Fibroblast of mammary gland (primary cell): ENCODE measurements at regions not wholly inside any gene's neighbourhood (a gene's known extent, or its start where the extent isn't known, plus 50 kb on each side); places are given as distances from the start of the nearest gene placed in this dataset.

Experiments
- DNase-seq: peaks from one replicate; pipeline ENCODE4 v3.0.0-alpha.2; 2010; ENCODE audit warnings: low read depth
- H3K4me3 ChIP-seq: 2 replicates; pipeline ENCODE4 v1.5.1; 2011; ENCODE audit warnings: low read depth, mild to moderate bottlenecking, low read length, moderate library complexity; ENCODE audit not compliant: control insufficient read depth
- TF ChIP-seq, protein P1 (sequence below): conservative IDR thresholded peaks from 2 replicates; pipeline ENCODE4 v1.5.1; 2011; ENCODE audit warnings: low read depth, low read length, inconsistent platforms; ENCODE audit not compliant: control insufficient read depth, insufficient read depth

DNA sequence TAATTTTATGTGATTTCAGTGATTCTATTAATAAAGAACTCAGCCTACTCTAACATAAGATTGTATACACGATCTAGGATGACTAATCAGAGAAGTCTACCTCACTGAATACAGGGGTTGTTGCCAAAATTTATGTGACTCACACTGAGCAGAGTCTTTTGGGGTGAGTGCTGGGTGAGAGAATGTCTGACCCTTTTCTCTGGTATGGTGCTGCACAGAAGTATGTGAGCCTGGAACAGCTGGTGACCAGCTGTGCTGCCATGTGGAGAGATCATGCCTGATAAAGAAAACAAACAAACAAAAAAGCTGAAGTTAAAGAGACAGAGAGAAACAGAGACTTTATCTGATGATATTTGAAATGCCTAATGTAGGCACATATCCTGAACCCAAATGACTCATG is 618.1 kb upstream of the GRIA3 start:
- TF ChIP-seq, protein P1, sequence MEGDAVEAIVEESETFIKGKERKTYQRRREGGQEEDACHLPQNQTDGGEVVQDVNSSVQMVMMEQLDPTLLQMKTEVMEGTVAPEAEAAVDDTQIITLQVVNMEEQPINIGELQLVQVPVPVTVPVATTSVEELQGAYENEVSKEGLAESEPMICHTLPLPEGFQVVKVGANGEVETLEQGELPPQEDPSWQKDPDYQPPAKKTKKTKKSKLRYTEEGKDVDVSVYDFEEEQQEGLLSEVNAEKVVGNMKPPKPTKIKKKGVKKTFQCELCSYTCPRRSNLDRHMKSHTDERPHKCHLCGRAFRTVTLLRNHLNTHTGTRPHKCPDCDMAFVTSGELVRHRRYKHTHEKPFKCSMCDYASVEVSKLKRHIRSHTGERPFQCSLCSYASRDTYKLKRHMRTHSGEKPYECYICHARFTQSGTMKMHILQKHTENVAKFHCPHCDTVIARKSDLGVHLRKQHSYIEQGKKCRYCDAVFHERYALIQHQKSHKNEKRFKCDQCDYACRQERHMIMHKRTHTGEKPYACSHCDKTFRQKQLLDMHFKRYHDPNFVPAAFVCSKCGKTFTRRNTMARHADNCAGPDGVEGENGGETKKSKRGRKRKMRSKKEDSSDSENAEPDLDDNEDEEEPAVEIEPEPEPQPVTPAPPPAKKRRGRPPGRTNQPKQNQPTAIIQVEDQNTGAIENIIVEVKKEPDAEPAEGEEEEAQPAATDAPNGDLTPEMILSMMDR, result no peak
- H3K4me3 ChIP-seq, result no peak overlapping the region
- DNase-seq, result peak; percentile 98

DNA sequence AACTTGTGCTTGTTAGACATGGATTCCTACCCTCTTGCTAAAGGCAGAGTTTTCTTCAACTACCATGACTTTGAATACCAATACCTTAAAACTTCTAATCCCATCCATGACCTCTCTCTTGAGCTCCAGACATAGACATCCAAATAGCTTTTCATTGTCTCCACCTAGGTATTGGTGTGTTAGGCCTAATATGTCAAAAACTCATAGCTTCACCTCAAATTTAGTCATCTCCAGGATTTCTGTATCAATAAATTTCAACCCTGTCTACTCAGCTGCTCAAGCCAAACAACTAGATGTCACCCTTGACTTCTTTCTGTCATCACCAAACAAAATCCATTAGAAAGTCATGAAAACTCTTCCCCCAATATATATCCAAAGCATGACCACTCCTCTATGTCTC is 617.7 kb upstream of the GRIA3 start:
- H3K4me3 ChIP-seq, result no peak overlapping the region
- TF ChIP-seq, protein P1, result no peak
- peak; percentile 6 for DNase-seq

DNA sequence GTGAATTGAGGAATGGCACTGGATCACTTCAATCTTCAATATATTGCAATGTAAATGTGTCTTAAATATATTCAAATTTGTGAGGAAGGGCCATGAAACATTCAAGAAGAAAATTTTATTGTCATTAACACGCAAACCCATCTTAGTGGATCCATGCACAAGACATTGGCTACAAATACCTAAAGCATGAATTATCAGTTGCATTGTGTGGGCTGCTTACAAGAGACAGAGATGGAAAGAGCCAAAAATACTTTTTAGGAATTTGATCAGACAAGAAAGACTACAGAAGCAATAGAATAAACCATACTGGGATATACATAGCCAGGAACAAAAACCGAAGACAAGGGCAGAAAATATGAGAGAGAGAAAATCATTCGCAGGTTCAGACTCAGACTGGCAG is 616.2 kb upstream of the GRIA3 start:
- DNase-seq, result peak; percentile 16
- no peak overlapping the region for H3K4me3 ChIP-seq
- TF ChIP-seq, protein P1, result no peak

DNA sequence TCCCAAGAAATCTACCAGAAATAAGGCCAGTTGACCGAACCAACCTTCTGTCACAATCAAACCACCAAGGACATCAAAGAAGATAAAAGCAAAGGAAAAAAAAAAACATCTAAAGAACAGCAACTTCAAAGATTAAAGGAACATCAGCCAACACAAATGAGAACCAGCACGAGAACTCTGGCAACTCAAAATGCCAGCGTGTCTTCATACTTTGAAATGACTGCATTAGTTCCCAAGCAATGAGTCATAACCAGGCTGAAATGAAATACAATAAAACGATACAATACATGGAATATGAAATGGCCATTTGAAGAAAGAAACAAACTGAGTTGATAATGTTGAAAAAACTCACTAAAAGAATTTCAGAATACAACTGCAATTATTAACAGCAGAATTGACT is 611.6 kb upstream of the GRIA3 start:
- peak; percentile 53 for DNase-seq
- TF ChIP-seq, protein P1, result no peak
- no peak overlapping the region for H3K4me3 ChIP-seq

DNA sequence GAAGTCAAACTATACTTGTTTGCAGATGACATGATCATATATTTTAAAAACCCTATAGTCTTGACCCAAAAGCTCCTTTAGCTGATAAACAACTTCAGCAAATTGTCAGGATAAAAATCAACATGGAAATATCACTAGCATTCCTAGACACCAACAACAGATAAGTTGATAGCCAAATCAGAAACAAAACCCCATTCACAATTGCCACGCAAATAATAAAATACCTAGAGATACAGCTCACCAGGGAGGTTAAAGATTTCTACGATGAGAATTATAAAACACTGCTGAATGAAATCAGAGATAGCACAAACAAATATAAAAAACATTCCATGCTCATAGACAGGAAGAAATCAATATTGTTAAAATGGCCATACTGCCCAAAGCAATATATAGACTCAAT is 605.0 kb upstream of the GRIA3 start:
- TF ChIP-seq, protein P1, result no peak
- no peak overlapping the region for H3K4me3 ChIP-seq
- no peak for DNase-seq

DNA sequence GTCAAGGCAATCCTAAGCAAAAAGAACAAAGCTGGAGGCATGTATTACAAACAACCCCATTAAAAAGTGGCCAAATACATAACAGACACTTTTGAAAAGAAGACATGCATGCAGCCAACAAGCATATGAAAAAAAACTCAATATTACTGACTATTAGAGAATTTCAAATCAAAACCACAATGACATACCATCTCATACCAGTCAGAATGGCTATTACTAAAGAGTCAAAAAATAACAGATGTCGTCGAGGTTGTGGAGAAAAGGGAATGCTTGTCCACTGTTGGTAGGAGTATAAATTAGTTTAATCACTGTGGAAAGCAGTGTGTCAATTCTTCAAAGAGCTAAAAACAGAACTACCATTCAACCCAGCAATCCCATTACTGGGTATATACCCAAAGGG is 604.6 kb upstream of the GRIA3 start:
- DNase-seq, result peak; percentile 63
- no peak overlapping the region for H3K4me3 ChIP-seq
- TF ChIP-seq, protein P1, result no peak
